GM19324 (cell line): ENCODE measurements at regions not wholly inside any gene's neighbourhood (a gene's known extent, or its start where the extent isn't known, plus 50 kb on each side); places are given as distances from the start of the nearest gene placed in this dataset.
"Not testable (repeated sequence)": the region's sequence is repeated elsewhere in the genome, so short reads cannot be mapped to it uniquely, and the experiment has no call there.

Source experiments
- ATAC-seq: cut with Tn5 transposase; IDR thresholded peaks from one replicate; pipeline ENCODE4 v1.9.1; 2021; ENCODE audit warnings: mild to moderate bottlenecking, moderate library complexity; ENCODE audit not compliant: unreplicated experiment, low FRiP score

DNA sequence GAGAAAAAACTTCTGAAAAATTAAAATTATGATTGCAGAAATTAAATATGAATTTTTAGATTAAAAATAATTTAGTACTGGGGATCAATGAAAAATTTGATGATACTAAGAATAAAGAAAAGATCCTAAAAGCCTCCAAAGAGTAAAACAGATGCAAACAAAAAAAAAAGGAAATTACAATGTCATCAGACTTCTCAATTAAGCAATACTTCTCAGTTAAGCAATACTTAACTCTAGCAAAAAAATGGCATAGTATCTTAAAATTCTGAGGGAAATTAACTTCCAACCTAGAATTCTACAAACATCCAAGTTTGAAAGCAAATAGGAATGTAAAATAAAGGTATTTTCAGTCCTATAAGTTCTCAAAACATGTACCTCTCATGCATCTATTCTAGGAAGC, 141.2 kb upstream of the INTU start:
- no peak for ATAC-seq

DNA sequence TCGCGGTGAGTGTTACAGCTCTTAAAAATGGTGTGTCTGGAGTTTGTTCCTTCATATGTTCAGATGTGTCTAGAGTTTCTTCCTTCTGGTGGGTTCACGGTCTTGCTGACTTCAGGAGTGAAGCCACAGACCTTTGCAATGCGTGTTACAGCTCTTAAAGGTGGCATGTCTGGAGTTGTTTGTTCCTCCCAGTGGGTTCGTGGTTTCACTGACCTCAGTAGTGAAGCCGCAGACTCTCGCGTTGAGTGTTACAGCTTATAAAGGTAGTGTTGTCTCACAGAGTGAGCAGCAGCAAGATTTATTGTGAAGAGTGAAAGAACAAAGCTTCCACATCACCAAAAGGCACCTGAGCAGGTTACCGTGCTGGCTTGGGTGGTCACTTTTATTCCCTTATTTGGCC, 135.9 kb upstream of the INTU start:
- ATAC-seq, result not testable (repeated sequence)

DNA sequence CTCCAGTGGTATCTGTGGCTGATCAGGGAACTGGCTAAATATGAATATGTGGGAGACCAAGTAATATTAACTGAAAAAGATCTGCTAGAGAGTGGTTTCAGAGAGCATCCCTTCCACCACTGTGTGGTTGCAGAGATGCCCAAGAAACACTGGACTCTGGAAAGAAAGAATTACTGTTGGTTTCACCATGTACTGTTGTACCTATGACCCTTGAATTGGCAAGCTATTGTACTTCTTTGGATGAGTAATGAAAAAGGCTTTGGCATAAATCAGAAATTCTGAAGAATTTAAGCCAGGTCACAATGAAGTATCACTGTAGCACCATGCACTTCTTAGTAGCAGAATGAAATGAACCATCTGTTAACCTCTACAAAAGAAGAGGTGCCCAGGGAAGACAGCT, 134.4 kb upstream of the INTU start:
- no peak for ATAC-seq

DNA sequence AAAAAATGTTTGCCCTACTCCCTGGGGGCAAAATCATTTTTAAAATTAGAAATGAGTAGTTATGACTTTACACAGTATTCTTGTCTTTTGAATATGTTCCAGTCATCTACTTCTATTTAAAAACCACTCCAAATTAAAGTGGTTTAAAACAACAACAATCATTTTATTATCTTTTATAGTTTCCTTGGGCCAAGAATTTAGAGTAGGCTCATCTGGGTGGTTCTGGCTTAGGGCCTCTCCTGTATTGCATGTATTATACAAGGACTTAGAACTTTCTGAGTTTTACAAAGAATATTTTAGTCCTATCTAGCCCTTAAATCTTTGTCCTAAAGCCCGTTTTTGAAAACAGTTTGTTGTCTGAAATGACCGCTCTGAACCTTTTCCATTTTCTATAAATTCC, 132.5 kb upstream of the INTU start:
- no peak for ATAC-seq

DNA sequence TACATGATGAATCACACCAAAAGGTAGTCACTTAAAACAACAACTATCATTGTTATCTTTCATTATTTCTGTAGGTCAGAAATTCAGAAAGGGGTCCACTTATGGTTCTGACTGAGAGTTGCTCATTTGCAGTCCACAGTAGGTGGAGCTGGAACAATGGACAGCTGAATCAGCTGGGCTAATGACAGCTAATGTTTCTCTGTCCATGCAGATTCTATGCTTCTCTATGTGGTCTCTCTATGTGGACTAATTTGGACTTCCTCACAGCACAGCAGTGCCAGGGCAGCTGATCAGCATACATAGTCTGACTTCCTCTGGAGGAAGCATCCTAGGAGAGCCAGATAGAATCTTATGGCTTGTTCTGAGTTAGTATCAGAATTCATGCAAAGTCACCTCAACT, 131.7 kb upstream of the INTU start:
- ATAC-seq, result no peak

DNA sequence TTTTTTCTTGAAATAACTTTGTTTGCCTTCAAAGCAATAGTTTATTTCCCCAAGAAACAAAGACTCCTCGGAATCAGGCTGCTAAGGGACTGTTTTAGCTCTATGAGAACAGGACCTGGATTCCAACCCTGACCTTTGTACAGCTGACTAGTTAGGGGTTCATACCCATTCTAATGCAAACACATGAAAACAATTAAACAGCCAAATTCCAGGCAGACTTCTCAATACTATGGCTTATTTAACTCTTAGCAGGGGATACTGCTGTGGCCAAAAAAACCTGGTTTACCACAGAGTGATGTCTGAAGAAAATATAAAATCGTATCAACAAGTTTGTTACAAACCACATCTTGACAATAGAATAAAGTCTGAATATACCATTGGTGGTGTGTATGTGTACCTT, 129.6 kb upstream of the INTU start:
- no peak for ATAC-seq

DNA sequence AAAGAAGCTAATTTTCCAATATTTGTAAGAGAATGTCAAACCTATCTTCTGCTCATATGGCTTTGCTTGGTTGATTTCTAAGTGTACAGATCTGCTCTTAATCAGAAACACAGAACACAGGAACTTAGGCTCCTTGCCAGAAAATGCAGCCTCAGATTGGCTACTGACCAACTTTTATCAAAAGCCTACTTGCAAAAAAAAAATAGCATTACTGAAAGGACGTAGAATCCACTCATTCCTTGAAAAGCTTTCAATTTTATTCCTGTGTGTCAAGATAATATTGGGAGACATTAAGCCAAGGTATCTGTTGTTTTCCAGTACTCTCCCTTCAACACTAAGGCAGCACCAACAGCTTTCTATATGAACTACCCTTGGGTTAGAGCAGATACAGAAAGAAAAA, 127.6 kb upstream of the INTU start:
- ATAC-seq, result no peak

DNA sequence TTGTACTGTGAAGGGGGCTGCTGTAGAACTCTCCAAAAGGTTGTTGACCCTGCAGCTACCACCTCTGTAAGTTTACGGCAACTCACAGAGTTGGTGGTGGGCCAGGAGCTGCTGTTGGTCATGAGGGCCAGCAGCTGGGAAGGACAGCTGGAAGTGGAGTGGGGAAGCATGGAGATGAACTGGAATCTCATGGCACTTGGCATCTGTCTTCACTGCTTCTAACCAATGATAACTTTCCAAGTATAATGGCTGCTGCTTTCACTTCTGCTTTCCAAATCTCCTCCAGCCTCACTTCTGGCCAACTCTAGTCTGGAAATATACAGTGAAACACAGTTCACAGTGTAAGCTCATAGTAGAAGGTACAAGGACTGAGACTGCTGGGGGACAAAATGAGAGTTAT, 126.5 kb upstream of the INTU start:
- no peak for ATAC-seq

DNA sequence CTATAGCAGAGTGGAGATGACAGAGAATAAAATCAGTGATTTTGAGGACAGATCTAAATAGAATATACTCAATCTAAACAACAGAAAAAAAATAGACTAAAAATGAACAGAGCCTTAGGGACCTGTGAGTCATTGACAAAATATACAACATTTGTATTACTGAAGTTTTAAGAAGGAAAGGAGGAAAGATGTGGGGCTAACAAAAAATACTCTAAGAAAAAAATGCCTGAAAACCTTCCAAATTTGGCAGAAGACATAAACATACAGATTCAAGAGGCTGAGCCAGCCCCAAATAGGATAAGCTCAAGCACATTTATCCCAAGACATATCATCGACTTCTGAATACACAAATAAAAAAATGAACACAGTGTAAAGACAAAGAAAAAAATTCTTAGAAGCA, 123.6 kb upstream of the INTU start:
- no peak for ATAC-seq

DNA sequence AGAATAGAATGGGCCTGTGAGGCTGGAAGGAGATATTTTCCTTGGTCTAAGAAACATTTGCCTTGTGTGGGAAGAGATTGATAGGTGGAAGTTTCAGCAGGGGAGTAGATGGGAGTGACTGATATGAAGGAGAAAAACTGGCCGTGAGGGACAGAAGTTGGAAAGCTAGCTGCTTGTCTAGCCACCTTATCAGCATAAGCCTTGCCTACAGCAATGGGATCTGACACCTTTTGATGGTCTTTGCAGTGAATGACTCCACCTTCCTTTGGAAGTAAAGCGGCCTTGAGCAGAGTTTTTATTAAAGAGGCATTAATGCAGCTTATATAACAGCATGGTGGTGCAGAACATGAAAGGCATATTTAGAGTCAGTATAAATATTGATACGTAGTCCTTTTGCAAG, 120.1 kb upstream of the INTU start:
- not testable (repeated sequence) for ATAC-seq

DNA sequence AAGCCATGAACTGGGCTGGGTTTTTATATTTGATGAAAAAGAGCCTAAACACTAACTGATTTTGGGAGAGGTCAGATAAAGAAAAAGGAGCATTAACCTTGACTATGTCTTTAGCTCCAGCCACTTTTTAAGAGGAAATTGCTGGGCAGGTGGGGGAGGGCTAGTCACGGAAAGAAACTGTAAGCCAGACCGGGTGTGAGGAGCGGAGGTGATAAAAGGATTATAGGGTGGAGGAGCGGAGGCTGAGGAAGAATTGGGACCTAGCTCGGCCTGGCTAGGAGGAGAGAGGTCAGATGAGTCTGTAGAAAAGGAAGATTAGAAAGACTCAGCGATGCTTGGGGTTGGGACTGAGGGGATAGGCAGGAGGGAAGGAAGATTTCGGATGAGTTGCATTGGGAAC, 117.5 kb upstream of the INTU start:
- ATAC-seq, result not testable (repeated sequence)

DNA sequence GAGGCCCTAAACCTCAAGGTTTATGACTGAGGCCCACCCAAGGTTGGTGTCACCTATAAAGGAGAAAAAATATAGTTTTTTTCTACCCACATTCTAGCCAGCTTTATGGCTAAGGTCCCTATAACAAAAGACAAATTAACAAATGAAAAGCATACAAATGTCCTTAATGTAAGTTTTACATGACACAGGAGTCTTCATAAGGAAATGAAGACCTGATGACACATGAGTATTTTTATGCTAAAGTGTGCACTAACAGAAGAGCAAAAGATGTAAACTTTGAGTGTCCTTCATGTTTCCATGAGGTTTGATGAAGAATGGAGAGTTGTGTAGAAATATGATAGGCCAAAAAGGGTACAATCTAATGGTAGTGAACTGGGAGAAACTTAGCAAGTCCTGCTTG, 114.7 kb upstream of the INTU start:
- ATAC-seq, result no peak

DNA sequence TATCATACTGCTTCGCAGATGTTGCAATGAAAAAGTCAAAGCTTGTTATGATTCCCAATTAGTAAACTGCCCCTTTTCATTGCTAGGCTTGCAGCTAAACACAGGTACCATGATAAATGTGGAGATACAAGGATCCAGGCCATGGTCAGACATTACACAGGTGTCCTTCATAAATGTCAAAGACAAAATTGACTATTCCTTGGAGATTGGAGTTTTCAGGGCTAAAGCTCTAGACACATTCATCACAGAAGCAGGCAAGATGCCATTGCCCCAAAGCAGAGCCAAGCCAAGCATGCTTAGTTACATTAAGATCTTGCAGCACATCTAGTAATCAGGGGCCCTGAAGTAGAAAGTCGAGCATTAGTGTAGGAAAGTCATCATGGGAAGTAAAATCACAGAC, 111.3 kb upstream of the INTU start:
- no peak for ATAC-seq

DNA sequence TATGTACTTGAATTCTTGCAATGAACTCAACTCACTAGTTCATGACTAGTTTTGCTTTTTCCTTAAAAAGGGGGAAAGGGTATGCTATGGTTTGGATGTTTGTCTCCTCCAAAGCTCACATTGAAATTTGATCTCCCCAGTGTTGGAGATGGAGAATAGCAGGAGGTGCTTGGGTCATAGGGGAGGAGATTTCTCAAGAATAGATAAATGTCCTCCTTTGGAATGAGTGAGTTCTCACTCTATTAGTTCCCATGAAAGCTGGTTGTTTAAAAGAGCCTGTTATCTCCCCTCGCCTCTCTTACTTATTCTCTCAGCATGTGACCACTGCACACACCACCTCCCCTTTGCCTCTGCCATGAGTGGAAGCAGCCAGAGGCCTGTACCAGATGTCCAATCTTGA, 109.4 kb upstream of the INTU start:
- no peak for ATAC-seq

DNA sequence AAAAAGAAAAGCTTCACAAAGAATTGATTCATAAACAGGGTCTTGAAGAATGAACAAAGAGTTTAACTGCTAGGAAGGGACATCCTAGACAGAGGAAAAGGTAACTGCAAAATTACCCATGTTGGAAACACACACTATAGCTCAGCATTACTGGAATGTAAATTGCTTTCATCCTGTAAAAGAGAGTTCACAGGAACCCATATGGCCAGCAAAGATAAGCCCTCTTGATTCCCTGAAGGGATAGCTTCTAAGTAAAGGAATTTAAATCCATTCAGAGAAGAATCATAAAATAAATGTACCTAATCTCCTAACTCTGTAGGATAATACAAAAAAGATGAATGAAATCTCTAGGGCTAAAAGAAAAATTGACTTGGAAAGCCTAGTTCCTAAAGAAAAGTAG, 107.1 kb upstream of the INTU start:
- no peak for ATAC-seq

DNA sequence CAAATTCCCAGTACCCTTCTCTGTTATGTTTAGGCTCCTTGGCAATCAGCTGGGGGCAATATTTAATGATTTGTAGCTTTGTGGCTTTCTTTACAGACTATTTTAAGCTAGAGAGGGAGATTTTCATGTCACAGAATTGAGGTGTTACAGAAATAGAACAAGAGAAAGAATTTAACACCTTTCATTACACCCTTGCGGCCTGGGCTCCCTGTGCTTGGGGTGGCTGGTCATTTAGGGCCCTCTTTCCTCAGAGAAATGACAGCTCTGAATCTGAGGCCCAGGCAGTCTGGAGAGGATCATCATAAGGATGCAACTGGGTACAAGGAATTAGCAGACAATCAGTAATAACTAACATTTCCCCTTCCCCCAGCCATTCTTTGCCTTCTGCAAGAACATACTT, 104.5 kb upstream of the INTU start:
- no peak for ATAC-seq

DNA sequence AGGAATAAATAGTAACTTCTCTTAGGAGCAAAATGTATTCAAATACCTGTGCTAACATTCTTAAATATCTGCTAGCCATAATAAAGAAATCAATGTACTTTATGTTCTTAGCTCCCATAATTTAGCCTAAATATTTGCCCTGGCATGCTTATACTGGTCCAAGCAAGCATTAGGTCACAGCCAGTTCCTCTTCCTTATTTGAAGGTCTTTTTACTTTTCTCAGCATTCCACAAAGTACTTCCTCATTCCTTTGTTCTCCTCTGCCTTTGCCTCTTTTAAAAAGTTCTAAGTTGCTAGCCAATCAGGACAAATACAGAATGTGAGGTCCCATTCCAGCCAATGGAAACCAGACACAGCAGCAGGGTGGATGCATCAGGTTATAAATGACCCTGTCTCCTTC, 102.9 kb upstream of the INTU start:
- ATAC-seq, result not testable (repeated sequence)

DNA sequence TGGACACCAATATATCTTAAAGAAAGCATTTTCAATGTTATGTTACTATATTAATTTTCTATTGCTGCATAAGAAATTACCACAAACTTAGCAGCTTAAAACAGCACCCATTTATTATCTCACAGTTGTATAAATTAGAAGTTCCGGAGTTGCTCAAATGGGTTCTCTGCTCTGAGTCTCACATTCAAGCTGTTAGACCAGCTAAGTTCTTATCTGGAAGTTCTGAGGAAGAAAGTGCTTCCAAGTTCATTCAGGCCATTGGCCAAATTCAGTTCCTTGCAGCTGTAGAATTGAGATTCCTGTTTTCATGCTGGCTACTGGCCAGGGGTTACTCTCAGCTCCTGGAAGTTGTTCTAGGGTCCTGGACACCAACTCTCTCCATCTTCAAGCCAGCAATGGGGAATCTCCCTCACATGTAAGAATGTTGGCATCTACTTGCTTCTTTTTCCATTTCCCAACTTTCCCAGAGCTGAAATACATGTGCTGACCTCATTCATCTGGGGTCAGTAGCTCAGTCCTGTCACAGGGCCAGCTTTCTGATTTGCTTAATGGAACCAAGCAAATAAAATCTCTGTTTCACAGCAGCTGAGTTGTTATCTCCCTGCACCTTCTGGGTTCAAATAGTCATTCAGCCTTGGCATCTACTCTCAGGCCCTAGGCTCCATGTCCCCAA, 99.6 kb upstream of the INTU start:
- no peak for ATAC-seq

DNA sequence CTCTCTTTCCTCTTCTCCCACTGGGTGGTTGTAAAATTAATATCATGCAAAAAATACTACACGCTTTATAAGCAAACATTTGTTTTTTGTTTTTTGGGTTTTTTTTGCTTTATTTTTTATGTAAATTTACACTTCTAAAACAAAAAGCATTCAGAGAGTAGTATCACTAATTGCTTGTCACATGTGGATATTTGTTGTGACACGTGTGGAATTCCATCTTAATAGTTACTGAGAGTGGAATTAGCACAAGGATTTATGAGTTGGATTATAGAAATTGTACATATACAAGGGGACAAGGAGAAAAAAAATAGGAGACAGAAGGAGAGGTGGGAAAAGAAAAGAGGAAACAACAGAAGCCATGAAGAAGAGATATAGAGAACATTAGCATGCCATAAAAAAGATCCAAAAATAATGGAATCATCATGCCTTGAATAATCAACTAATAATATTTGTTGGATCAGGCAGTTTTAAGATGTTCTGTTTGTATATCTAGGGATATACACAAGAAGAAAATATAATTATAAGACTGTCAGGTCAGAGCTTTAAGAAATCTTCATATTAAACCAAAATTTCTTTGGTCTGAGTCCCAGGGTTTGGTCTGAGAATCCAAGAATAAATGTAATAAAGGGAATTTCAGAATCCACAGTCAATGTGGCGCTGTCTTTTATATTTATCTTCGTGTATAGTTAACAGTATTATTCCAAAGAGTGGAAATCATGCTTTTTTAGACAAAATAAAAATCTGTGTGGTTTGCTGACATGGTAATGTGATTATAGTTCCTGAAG, 98.5 kb upstream of the INTU start:
- no peak for ATAC-seq

DNA sequence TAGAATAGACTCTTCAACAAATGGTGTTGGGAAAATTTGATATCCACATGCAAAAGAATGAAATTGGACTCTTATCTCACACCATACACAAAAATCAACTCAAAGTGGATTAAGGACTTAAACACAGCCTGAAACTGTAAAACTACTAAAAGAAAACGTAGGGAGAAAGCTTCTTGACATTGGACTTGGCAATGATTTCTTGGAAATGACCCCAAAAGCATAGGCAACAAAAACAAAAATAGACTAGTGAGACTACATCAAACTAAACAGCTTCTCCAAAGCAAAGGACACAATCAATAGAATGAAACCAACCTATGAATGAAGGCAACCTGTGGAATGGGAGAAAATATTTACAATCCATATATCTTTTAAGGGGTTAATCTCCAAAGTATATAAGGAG, 94.7 kb upstream of the INTU start:
- no peak for ATAC-seq

DNA sequence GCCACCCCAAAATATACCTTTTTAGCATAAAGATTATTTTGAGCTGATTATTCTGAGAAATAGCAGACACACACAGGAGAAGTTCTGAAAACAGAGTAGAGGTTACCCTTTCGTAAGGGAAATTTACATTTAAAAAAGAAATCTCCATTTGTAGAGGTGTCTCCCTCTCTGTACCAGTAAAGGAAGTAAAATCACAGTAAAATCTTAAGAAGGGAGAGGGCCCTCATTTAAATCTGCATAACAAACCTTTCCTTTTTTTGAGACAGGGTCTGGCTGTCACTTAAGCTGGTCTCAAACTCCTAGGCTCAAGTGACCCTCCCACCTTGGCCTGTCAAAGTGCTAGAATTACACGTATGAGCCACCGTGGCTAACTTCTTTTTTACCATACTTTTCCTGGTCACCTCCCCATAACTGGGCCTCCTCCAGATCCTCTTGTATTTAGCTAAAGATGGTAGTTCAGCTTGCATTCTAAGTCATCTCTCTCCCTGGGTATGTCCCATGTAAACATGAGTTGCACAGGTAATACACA, 92.2 kb upstream of the INTU start:
- no peak for ATAC-seq

DNA sequence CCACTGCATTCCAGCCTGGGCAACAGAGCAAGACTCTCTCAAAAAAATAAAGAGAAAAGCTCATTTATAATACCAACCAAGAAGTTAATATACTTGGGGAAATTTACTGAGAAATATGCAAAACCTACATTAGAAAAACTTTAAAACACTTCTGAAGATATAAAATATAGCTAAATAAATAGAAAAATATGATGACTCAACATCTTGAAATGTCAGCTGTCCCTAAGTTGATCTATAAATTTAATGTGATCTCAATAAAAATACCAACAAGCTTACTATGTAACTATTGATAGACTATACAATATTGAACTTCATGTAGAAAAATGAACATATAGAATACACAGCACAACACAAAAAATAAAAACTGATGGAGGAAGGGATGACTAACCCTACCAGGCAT, 87.5 kb upstream of the INTU start:
- no peak for ATAC-seq
